Caco-2 (cell line): ENCODE measurements at regions not wholly inside any gene's neighbourhood (a gene's known extent, or its start where the extent isn't known, plus 50 kb on each side); places are given as distances from the start of the nearest gene placed in this dataset.
A peak's percentile ranks its signal among the peaks of the same experiment; 100 is the strongest.

ENCODE experiments used
- BruUV-seq: library from RNA; stranded (reverse); fragments of 400-500 nt; replicated peaks from 2 replicates; lab custom pipeline; 2021; lab: Mats Ljungman, UMichigan
- CTCF ChIA-PET: fragments of 300-600 bp; sonication (Branson Sonifier 250); formaldehyde crosslinking; loops from one replicate; lab custom pipeline; 2022; ENCODE audit warnings: antibody characterized with exemption; lab: Charles Lee
- POLR2A ChIA-PET: fragments of 300-600 bp; sonication (Branson Sonifier 250); formaldehyde crosslinking; loops from one replicate; lab custom pipeline; 2022; ENCODE audit warnings: antibody characterized with exemption; lab: Charles Lee
- DNase-seq, 2 experiments: peaks; one replicate each; pipeline versions ENCODE4 v3.0.0 to v3.0.0-alpha.2; 2020 to 2022
- H3K27me3 ChIP-seq: replicated peaks from 2 replicates; pipeline ENCODE4 v1.6.0; 2011; ENCODE audit warnings: low read length; ENCODE audit not compliant: control insufficient read depth, insufficient read depth
- H3K36me3 ChIP-seq: 2 replicates; pipeline ENCODE4 v1.5.1; 2011; ENCODE audit warnings: low read length; ENCODE audit not compliant: control insufficient read depth, insufficient read depth
- H3K4me1 ChIP-seq: fragments of 250-450 bp; sonication (Bioruptor Pico); 2 replicates; pipeline ENCODE4 v1.5.1; 2020; ENCODE audit warnings: mild to moderate bottlenecking
- H3K4me3 ChIP-seq: 2 replicates; pipeline ENCODE4 v1.5.1; 2011; ENCODE audit warnings: low read depth, mild to moderate bottlenecking, control low read depth, low read length
- H3K9me3 ChIP-seq: fragments of 250-450 bp; sonication (Bioruptor Pico); 2 replicates; pipeline ENCODE4 v1.5.1; 2020; ENCODE audit warnings: mild to moderate bottlenecking, moderate library complexity
- H3K27ac Mint-ChIP-seq: one replicate; pipeline ENCODE4 v1.8.0; 2022; ENCODE audit warnings: mixed read lengths; ENCODE audit not compliant: unreplicated experiment
- H3K27me3 Mint-ChIP-seq: one replicate; pipeline ENCODE4 v1.8.0; 2022; ENCODE audit warnings: mixed read lengths; ENCODE audit not compliant: insufficient read depth, unreplicated experiment
- H3K36me3 Mint-ChIP-seq: one replicate; pipeline ENCODE4 v1.8.0; 2022; ENCODE audit warnings: mild to moderate bottlenecking, mixed read lengths; ENCODE audit not compliant: insufficient read depth, unreplicated experiment
- H3K4me1 Mint-ChIP-seq: one replicate; pipeline ENCODE4 v1.8.0; 2022; ENCODE audit warnings: low read depth, mixed read lengths; ENCODE audit not compliant: unreplicated experiment
- H3K4me3 Mint-ChIP-seq: one replicate; pipeline ENCODE4 v1.8.0; 2022; ENCODE audit warnings: mild to moderate bottlenecking, moderate library complexity, mixed read lengths; ENCODE audit not compliant: unreplicated experiment
- H3K9me3 Mint-ChIP-seq: one replicate; pipeline ENCODE4 v1.8.0; 2022; ENCODE audit warnings: mixed read lengths; ENCODE audit not compliant: unreplicated experiment
- CTCF ChIP-seq, 2 experiments: fragments of 200-600 bp in 1 of 2; IDR thresholded peaks; 1 replicate in 1 of 2; 2 replicates in 1 of 2; pipeline versions ENCODE4 v1.5.1 to v1.8.0; 2011 to 2022; ENCODE audit warnings: antibody characterized with exemption in 1 of 2, control low read depth in 1 of 2, inconsistent platforms in 1 of 2, low read depth in 1 of 2, low read length in 1 of 2, mild to moderate bottlenecking in 1 of 2, moderate library complexity in 1 of 2; ENCODE audit not compliant: insufficient read depth in 1 of 2, severe bottlenecking in 1 of 2, unreplicated experiment in 1 of 2
- intact Hi-C: fragments of 100-400 bp; cut with micrococcal nuclease; formaldehyde crosslinking; loops from one replicate; pipeline ENCODE4 v1.10.0; 2022; ENCODE audit not compliant: unreplicated experiment

DNA sequence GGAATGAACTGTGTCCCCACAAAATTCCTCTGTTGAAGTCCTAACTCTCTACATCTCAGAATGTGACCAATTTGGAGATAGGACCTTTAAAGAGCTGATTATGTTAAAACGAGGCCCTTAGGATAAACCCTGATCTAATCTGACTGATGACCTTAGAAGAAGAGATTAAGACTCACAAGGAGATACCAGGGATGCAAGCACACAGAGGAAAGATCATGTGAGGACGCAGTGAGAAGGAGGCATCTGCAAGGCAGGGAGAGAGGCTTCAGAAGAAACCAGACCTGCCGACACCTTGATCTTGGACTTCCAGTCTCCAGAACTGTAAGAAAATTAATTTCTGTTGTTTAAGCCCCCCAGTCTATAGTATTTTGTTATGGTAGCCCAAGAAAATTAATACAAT, 94.9 kb upstream of the ZNF800 start:
- Histone ChIP-seq H3K4me1 (no peaks in the 10 kb centered on the region), H3K4me3 (no peak overlapping the region), H3K36me3 (no peaks in the 10 kb centered on the region), H3K9me3 (no peaks in the 10 kb centered on the region), H3K27me3 (no peaks in the 10 kb centered on the region)
- H3K4me3 Mint-ChIP-seq: no peak overlapping the region
- ChIA-PET POLR2A (no interaction called here), CTCF (no interaction called here)
- no peaks in the 10 kb centered on the region for H3K4me1 Mint-ChIP-seq
- H3K36me3 Mint-ChIP-seq: no peaks in the 10 kb centered on the region
- peaks cover 5% of the 10 kb centered on the region for H3K27me3 Mint-ChIP-seq
- H3K27ac Mint-ChIP-seq: no peak overlapping the region
- DNase-seq: no peak
- intact Hi-C loops: no loop called here
- TF ChIP-seq CTCF (IDR thresholded peaks at IDR 0.05; ENCODE audit: insufficient read depth in 1 of 2, low read depth in 1 of 2, low read length in 1 of 2, severe bottlenecking in 1 of 2, unreplicated experiment in 1 of 2): no peak
- BruUV-seq: no TSS peak
- no peaks in the 10 kb centered on the region for H3K9me3 Mint-ChIP-seq

DNA sequence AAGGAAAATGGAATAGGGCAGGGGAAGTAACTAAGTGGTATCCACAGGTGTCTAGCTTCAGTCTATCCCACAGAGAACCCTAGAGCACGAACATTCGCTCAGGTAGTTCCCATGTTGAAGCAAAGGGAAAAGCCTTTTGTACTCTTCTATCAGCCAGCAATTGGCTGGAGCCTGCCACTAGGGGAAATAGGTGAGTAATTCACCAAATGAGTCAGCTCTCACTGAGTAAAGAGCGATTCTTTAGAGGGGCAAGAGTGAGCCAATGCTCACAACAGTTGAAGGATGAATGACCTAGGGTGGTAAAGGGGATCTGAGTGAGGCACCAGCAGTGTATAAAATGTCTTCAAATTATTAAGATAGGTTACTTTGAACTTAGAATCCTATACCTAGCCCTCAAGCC, 94.1 kb upstream of the ZNF800 start:
- CTCF ChIA-PET: no interaction called here
- no TSS peak for BruUV-seq
- Histone ChIP-seq H3K4me1 (no peaks in the 10 kb centered on the region), H3K36me3 (no peaks in the 10 kb centered on the region), H3K9me3 (no peaks in the 10 kb centered on the region), H3K4me3 (no peak overlapping the region), H3K27me3 (no peaks in the 10 kb centered on the region)
- Mint-ChIP-seq H3K4me3 (no peak overlapping the region), H3K9me3 (no peaks in the 10 kb centered on the region), H3K4me1 (no peaks in the 10 kb centered on the region), H3K27me3 (peaks cover 9% of the 10 kb centered on the region), H3K36me3 (no peaks in the 10 kb centered on the region), H3K27ac (no peak overlapping the region)
- peak in 1 of 2 experiments; percentile 19 for TF ChIP-seq CTCF (IDR thresholded peaks at IDR 0.05; ENCODE audit: insufficient read depth in 1 of 2, low read depth in 1 of 2, low read length in 1 of 2, severe bottlenecking in 1 of 2, unreplicated experiment in 1 of 2)
- no peak for DNase-seq
- intact Hi-C loops: no loop called here
- POLR2A ChIA-PET: no interaction called here

DNA sequence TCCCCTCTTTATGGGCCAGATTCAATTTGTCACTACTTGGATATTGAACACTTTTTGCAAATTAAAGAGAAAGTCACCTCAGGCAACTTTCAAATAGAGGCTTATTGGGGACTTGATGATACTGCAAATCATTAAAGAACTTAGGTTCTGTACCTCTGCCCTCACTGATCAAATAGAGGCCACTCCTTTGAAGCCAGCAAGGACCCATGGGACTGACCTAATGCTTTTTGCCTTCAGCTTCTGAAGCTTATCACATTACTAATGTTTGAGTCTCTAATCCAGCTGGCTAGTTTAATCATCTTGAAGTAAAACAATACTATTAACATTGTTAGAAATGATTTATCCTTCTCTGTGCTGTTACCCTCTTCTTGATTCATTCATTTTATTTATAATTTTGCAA, 93.0 kb upstream of the ZNF800 start:
- no peak overlapping the region for H3K4me3 Mint-ChIP-seq
- TF ChIP-seq CTCF (IDR thresholded peaks at IDR 0.05; ENCODE audit: insufficient read depth in 1 of 2, low read depth in 1 of 2, low read length in 1 of 2, severe bottlenecking in 1 of 2, unreplicated experiment in 1 of 2): no peak
- DNase-seq: no peak
- Histone ChIP-seq H3K4me1 (no peaks in the 10 kb centered on the region), H3K9me3 (no peaks in the 10 kb centered on the region), H3K27me3 (no peaks in the 10 kb centered on the region), H3K36me3 (no peaks in the 10 kb centered on the region), H3K4me3 (no peak overlapping the region)
- no peak overlapping the region for H3K27ac Mint-ChIP-seq
- H3K27me3 Mint-ChIP-seq: peaks cover 13% of the 10 kb centered on the region
- no TSS peak for BruUV-seq
- CTCF ChIA-PET: no interaction called here
- POLR2A ChIA-PET: no interaction called here
- H3K36me3 Mint-ChIP-seq: no peaks in the 10 kb centered on the region
- intact Hi-C loops: no loop called here
- H3K4me1 Mint-ChIP-seq: no peaks in the 10 kb centered on the region
- no peaks in the 10 kb centered on the region for H3K9me3 Mint-ChIP-seq
